Stimulated activated naive CD4-positive, alpha-beta T cell treated with Interleukin-2 at 50 U/mL for 16 hours (primary cell): ENCODE measurements at regions not wholly inside any gene's neighbourhood (a gene's known extent, or its start where the extent isn't known, plus 50 kb on each side); places are given as distances from the start of the nearest gene placed in this dataset.
"Not testable (repeated sequence)": the region's sequence is repeated elsewhere in the genome, so short reads cannot be mapped to it uniquely, and the experiment has no call there.

Experiments
- DNase-seq: peaks from one replicate; lab custom pipeline; 2025; lab: John Stamatoyannopoulos, UW

DNA sequence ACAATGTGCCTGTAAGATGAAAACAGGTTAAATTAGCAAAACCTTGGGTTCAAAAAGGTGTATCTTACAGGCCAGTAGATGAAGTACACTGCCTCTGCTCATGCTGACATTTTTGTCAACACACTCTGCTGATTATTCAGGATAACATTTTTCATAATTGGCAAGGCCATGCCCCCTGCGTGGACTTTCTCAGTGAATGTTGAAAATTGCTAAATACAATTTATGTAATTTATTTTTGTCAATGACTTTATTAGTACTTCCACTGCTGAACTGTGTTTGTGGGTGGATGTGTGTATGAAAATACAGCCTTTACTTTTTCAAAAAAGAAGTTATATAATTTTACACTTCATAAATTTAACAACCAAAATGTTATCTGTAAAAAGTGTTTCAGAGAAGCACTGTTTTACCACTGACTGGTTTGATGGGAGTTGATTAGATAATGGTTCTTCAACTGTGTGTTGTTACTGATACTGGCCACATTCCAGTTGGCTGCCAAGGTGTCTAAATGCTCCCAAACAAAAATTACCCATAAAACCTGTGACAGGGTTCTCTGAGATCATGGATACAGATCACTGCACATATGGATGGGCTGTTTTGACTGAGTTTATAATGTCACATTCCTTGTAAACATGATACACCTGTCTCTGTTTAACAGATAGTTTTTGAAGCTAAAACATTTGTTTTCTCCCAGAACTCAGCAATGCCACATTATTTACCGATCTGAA, 151.9 kb upstream of the SLC7A11 start:
- DNase-seq = no peak

DNA sequence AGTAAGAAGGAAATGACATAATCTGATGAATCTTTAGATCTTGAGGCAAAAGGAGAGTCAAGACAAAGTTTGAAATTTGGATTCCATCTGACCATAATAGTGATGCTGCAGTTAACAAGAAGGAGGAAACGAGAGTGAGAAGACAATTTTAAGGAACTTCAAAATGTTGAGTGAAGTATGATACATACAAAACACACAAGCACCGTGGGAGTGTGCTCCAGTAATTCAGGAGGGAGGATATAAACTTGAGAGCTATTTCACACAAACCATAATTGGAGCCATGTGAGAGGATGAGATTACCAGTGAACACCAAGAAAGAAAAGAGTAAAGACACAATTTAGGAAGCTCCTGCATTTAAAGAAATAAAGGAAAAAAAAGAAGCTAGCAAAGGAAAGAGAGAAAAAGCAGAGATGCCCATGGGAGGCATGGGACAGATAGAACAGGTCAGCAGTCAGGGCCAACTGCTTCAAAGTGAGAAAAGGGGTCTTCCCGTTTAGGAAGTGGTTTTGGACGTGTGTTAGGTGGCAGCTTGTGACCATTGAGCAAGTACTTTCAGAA, 150.7 kb upstream of the SLC7A11 start:
- DNase-seq = no peak

DNA sequence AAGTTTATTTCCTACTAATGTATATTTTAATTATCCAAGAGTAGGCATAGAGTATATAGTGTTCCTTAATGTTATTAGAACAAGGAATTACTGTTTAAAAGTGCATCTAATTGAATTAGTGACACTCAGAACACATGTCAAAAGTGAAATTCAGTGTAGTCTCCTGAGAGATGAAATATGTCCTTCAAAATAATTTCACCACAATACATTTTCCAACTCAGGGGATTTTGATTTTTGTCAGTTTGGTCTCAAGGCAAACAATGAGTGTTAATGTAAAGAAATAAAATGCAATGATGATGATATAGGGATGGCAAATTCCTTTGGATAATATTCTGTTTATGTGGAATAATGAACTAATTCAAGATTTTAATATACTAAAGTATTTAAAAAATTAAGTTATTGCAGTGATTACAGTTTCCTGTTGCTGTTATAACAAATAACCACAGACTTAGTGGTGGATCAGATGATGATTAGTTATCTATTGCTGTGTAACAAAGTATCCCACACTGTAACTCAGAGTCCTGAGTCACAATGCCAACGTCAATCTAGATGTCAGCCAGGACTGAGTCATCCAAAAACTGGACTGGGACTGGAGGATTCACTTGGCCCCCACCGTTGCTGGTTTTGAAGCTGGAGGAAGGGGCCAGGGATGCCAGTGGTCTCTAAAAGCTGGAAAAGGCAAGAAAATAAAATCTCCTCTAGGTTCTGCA, 148.0 kb upstream of the SLC7A11 start:
- no peak for DNase-seq

DNA sequence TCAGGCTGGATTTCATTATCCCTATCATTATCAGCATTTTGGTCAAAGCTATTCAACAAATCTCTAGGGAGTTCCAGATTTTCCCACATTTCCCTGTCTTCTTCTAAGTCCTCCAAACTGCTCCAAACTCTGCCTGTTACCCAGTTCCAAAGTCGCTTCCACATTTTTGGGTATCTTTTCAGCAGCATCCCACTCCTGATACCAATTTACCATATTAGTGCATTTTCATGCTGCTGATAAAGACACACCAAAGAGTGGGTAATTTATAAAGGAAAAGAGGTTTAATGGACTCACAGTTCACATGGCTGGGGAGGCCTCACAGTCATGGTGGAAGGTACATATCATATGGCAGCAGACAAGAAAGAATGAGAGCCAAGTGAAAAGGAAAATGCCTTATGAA, 132.8 kb upstream of the SLC7A11 start:
- DNase-seq = no peak

DNA sequence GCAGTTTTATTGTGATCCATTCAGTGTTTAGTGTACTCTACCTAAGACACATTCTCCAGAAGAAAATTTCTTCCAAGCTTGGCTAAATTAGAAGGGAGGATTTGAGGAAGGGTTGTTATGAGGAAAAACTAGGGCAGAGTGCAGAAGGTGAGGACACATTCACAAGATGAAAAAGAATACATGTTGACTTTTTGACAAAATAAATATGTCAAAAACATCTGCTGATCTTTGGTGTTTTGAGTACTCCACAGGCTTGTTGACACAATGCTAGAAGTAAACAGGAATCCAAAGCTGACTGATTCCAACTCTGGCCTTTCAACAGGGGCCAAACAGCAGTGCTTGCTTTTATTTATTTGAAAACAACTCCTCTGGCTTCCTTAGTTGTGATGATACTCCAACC, 125.8 kb upstream of the SLC7A11 start:
- no peak for DNase-seq

DNA sequence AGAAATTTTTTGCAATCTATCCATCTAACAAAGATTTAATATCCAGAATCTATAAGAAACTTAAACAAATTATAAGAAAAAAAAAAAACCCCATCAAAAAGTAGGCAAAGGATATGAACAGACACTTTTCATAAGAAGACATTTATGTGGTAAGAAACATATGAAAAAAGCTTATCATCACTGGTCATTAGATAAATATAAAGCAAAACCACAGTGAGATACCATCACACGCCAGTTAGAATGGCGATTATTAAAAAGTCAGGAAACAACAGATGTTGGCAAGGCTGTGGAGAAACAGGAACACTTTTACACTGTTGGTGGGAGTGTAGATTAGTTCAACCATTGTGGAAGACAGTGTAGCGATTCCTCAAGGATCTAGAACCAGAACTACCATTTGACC, 110.3 kb upstream of the SLC7A11 start:
- DNase-seq = not testable (repeated sequence)

DNA sequence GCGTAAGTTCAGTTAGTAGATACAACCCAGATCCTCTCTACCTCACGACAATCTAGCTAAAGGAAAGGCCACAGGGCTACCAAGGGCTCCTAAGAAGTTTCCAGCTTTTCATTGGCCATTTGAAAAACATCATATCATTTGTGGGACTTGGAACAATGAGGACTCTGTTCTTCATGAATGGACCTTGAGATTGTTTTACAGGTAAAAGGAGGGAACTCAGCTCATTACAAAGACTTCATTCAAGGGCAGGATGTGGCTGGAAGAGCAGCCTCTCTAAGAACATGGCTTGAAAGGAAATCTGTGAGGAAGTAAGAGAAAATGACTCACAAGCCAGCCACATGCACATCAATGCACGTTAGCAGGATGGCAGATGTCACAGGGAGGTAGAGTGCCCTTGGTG, 105.9 kb upstream of the SLC7A11 start:
- no peak for DNase-seq

DNA sequence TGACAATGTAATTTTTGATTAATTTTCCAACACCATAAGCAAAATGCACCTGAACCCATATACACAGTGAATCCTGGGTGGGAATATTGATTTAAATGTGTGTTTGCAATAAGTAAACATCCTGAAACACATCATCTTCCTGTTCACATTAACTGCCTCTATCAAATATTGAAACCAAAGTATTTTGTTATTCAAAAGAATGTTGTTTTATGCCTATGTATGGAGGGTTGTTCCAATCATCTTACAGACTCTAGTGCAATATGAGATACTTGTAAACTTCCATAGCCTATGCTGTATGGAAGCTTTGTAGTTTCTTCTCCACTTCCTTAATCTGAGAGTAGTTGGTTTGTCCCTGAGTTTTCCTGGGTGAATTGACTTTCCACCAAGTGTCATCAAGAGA, 105.4 kb upstream of the SLC7A11 start:
- DNase-seq = no peak

DNA sequence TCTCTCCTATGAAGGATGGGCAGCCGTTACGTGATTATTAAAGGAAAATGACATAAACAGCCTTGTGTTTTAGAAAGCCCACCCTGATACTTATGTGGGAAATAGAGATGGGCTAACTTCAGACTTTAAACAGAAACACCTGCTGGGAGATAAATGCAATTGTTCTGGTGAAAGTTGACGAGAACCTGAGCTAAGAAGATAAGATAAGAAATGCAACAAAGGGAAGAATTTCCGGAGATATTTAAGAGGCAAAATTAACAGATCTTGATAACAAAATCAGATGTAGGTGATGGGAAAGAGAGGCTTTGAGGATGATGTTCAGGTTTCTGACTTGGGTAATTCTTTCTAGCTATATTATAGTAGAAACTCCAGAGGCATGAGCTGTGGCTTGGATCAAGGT, 102.7 kb upstream of the SLC7A11 start:
- DNase-seq = no peak

DNA sequence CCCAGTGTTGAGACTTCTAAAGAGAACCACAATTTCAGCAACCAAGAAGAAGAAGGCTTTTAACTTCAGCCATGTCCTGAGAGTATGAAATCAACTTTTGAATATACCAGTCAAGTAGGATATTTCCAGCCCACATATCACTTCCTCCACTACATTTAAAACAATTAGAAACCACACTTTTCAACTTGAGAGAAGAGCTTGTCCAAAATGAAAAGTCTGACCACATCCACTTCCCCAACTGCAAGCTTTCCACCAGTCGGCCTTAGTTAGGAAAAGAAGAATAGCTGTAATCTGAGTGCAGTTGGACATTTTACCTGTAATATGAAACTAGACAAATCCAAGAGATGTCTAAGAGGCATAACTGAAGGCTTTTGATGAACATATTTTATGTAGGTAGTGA, 101.9 kb upstream of the SLC7A11 start:
- DNase-seq = no peak

DNA sequence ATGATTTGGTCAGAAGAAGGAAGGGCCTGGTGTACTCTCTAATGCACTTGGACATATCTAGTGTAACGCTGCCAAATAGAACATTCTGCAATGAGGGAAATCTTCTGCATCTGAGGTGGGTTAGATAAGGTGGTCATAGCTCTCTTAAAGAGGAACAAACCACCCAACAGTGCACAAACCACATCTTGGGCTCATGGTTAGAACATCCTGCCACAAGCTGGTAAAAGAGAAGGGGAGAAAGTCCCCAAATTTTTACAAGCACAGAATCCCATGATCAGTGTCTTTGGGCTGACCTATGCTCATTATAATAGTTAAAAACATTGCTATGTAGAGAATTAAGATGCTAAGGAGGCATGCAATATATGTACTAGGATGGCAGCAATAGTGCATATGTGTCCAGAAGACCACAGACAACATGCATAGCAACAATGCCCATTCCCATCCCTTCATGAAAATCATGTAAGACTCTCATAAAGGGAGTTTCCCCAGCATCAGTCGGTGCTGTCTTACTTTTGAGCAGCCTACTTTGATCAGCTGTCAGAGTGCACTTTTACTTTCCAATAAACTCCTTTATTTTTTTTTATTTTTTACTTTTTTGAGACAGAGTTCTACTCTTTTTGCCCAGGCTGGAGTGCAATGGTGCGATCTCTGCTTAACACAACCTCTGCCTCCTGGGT, 99.7 kb upstream of the SLC7A11 start:
- no peak for DNase-seq

DNA sequence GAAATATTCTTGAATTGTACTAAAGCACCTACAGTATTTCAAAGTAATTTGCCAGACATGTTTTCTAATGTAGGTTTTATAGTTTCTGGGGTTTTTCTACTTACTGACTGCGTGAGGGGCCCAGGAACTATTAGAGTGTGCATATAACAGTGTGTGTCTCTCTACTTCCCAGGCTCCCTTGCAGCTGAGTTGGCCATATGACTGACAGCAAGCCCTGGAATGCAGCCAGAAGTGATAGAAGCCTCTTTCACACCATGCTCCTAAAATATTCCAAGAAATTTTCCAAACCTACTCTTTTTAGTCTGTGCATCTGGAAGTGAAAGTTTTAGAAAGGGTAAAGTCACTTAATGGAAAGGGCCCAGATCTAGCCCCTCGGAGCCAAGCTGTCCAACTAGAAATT, 96.7 kb upstream of the SLC7A11 start:
- DNase-seq = no peak

DNA sequence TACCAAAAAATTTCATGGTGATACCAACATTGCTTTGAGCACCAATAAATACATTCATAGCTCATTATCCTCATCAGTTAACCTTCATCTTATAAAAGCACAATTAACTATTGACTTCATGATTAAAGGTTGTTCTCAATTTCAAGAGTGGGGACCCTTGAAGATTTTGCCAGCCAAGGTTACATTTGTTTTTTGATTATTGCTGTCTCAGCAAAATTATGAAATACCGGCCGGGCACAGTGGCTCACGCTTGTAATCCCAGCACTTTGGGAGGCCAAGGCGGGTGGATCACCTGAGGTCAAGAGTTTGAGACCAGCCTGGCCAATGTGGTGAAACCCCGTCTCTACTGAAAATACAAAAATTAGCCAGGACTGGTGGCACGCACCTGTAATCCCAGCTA, 96.1 kb upstream of the SLC7A11 start:
- not testable (repeated sequence) for DNase-seq

DNA sequence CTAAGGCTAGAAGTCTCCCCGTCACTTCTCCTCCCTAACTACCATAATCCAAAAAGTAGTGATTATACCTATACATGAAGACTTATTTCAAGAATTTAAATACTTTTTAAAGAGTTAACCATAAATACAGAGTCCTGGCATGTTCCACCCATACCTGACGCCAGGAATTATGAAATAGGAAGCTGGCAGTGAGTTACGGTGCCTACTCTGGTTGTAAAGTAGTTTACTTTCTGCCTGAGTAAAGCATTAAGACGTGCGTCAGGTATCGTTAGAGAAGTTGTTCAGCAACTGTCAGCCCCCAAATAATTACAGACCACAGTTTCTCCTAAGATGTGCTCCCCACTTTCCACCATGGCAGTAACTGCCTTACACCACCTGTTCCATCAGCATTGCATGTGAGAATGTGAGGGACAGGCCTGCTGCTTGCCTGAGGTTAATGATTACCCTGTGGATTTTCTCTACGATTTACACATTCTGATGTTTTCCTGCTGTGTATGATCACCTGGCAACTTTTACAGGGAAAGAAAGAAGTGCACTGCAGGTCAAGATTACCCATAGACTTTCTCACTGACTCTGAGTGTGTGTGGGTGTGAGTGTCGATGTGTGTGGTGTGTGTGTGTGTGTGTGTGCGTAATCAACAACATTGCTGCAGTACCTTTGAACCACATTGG, 92.3 kb upstream of the SLC7A11 start:
- no peak for DNase-seq

DNA sequence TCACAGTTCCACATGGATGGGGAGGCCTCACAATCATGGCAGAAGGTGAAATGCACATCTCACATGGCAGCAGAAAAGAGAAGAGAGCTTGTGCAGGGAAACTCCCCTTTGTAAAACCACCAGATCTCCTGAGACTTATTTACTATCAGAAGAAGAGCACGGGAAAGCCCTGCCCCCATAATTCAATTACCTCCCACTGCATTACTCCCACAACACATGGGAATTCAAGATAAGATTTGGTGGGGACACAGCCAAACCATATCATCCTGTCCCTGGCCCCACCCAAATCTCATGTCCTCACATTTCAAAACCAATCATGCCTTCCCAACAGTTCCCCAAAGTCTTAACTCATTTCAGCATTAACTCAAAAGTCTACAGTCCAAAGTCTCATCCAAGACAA, 90.3 kb upstream of the SLC7A11 start:
- not testable (repeated sequence) for DNase-seq

DNA sequence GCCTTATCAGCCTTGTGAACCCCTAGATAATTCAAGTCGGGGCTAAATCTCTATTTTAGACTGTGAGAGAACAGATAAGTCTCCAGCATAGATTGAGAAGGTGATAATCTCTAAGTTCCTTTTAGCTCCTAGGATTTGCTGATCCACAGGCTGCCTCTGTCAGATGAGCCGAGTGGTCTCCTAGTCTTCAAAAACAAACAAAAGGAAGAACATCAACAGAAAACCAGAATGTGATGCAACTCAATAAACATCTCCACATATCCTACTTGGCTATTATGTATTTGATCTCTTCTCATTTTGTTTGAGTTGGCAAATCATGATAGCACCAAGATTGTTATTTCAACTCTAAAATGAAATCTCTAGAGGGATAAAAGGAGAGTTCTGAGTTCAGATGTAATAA, 88.4 kb upstream of the SLC7A11 start:
- no peak for DNase-seq

DNA sequence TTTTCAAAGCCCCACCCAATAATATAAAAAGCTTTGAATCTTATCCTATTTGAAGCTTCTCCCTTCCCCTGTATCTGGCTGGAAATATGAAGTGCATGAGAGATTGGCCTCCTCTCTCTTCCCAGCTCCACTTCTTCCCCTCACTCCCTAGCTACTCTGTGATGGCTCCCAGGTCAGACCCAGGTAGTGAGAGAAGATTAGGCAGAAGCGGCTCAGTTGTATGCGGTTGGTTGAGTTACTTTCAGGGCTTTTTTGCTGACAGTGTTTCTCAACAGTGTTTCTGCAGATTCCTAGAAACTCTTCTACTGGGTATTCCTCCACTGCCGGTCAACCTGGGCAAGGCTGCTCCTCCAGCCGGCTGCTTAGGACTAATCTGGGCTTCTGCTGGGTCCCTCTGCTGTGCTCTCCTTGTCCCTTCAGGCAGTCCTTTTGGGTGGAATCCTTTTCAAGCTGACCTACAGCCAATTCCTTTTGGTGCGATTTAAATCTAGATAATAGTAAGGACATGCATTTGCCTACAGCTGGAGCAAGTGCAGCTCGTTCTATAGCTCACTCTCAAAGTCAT, 87.4 kb upstream of the SLC7A11 start:
- no peak for DNase-seq

DNA sequence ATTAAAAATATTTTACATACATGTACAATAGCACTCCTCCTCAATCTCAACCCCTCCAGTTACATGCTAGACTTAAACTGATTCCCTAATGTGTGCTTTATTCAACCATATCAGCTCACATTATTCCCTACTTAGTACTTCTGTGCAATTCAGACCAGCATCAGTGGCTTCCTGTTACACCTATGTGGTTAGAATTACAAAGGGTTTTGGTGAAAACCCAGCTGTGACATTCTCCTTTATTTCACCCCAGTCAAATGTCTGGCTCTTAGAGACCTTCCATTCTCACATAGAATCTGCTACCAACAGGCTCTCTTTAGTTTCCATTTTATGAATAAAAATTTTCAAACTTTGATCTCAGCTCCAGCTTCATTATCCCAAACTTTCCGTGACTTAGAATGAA, 85.2 kb upstream of the SLC7A11 start:
- DNase-seq = no peak

DNA sequence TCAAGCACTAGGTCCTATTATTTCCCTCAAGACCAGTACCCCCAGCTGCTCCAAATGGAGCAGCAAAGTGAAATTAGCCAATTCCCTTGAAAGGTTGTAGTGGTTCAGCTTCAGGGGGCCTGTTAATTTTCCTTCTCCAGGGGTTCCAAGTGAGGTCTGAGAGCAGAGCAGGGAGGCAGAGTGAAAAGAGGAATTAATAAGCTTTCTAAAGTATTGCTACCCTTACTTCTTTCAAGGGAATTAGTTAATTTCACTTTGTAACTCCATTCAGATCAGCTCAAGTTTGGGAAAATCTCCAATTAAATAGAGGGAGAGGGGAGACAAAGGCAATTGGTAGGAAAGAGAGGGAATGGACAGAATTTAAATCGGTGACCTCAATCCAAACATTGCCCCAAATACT, 78.7 kb upstream of the SLC7A11 start:
- no peak for DNase-seq

DNA sequence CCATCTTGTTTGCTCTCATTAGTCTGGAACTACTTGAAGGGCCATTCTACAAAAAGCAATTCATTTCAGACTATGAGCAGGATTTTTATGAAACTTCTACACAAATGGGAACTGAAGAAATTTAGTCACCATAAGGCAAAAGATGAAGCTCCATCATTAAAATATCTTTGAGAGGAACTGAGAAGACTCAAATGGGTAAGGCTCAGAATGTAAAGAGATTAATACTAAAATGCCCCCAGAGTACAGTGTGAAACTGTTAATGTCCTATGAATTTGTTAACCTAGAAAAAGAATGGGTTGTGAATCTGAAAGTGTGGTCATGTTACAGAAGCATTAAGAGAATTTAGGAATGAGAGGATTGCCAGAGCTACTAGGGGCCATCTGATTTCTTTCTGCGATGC, 77.9 kb upstream of the SLC7A11 start:
- DNase-seq = no peak

DNA sequence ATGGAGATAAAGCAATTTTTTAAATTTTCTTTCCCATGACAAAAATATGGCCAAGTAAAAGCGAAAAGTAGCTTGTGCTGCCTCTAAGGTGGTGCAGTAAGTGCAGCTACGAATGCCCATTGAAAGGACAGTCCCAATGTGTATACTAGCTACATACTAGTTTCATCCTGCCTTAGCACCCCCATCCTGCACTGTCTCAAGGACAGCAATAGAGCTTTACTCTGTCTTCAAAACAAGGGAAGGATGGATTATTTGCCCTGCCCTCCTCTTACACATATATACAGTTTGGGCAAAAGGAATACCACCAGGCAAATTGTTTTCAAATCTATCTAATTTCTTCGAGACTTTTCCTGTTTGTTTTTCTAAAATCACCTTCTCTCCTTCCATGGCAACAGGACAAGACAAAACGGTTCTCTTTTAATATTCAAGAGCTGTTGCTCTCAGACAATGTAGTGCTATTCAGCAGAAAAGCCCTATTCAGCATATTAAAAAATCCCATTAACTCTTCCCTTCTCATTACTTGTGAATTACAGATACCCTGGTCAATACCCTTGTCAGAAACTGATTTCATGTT, 75.1 kb upstream of the SLC7A11 start:
- no peak for DNase-seq

DNA sequence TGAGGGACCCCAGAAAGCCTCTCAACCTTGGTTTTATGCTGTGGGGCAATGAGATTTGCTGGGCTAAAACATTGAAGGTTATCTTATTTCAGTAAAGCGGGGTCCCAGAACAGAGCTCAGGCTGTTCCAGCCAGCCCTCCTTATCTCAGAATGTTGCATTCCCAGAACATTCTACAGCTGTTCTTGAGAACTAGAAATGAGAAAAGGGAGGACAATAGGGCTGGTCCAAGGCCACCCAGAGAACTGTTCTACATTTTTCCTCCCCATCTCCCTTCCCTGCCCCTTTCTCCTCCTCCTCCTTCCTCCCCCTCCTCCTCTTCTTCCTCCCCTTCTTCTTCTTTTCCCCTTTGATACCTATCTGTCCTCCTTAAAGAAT, 70.4 kb upstream of the SLC7A11 start:
- no peak for DNase-seq
